Dermis microvascular lymphatic vessel endothelial cell (primary cell): ENCODE measurements at regions not wholly inside any gene's neighbourhood (a gene's known extent, or its start where the extent isn't known, plus 50 kb on each side); places are given as distances from the start of the nearest gene placed in this dataset.

Source experiments
- DNase-seq, 2 donors: peaks; one replicate each; pipeline versions ENCODE4 v3.0.0 to v3.0.0-alpha.2; 2010; ENCODE audit warnings: low read depth in 2 of 2

DNA sequence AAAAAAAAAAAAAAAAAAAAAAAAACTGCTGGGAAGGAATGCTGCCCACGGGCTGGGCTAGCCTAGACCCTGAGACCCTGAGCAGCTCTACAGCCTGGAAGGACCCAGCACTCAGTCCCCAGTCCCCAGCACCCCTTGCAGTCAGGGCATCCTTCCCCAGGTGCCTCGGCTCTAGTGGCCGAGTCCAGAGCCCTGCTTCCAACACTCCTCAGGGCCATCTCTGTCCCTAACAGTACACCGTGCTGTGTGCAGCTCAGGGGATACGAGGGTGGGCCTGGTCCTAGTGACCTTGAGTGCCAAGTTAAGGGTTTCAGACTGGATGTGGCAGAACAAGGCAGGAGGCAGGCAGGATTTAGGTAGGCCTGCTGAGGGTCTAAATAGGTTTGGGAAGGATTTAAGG lies 50.2 kb upstream of the LRP8 start:
- DNase-seq: no peak

DNA sequence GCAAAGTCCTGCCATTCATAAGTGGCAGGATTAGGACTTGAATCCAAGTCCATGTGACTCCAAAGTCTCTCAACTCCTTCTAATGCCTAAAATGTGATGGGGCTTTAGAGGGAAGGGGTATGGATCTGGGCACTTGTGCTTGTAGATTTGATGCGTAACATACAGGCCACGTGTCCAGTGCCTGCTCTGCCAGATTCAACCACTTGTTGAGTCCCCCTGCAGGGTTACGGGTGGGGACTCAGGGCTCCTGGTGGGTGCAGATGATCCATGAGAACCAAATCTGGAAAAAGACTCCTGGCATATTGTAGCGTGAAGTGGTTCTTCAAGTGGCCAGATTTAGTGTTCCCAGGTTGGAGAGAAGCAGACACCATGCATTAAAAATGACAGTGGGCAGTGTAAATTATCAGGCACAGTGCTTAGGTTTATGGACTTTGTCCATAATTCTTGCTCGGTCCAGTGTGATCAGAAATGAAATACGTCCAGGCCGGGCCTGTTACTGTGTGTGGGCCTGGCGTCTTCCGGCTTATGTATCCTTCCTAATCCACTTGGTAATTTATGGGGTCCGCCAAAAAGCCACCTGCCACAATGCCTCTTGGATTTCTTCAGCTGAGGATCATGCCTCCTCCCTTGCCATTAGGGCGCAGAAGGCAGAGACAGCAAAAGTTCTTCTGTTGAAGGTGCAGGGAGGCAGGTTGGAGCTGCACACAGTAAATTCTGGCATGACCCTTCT lies 51.2 kb upstream of the LRP8 start:
- DNase-seq: no peak

DNA sequence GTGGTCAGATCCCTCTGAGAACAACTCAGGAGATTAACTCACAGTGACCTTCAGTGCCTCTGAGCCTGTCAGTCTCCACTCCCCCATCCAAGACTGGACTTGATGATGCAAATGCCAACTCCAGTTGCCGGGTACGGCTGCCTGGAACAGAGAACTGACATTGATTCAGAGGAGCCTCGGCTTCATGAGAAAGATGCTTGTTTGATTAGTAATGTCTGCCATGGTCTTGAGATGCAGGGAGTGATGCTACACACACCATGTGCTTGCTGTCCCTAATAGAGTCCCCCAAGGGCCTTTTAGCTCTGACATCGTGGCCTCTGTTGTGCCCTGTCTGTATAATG lies 51.8 kb upstream of the LRP8 start:
- no peak for DNase-seq

DNA sequence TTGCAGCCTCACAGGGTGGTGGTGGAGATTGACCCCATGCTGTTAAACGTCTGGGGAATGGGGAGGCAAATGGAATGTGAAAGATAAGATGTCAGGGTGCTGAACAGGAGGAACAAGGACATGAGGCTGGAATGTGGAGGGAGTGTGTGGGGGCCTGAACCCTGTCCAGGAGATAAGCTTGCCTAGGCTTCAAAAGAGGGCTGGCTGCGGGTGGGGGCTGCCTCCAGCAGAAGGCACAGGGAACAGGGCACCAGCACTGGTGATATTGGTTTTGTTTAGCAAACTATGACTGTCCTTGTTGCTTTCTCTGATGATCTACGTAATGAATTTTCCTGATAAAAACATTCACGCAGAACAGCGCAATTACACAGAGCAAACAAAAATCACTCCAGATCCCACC lies 52.4 kb upstream of the LRP8 start:
- no peak for DNase-seq

DNA sequence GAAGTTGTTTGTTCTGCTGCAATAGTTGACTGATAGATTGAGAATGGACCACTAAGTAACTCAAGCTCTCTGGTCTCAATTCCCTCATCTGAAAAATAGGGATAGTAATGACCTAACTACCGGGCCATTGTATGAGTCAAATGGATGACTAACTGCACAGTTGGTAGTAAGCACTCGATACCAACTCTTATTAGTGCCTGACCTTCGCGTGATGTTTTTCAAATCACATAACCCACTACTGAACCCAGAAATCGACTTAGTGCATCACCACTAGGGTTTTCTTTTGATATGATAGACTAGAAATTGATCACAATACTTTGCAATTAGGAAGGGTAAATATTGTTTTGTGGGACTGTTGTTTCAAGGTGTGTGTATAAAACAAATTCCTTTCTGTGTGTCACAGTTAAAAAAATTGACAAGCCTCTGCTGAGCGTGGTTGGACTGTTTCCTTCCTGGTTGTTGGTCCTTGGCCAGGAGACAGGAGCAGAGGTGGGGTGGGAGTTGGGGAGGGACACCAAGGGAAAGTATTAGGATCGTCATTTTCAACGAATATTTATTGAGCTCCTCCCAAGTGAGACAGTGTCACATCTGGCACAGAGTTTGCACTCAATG lies 54.0 kb upstream of the LRP8 start:
- peak in 1 of 2 donors; percentile 54 for DNase-seq

DNA sequence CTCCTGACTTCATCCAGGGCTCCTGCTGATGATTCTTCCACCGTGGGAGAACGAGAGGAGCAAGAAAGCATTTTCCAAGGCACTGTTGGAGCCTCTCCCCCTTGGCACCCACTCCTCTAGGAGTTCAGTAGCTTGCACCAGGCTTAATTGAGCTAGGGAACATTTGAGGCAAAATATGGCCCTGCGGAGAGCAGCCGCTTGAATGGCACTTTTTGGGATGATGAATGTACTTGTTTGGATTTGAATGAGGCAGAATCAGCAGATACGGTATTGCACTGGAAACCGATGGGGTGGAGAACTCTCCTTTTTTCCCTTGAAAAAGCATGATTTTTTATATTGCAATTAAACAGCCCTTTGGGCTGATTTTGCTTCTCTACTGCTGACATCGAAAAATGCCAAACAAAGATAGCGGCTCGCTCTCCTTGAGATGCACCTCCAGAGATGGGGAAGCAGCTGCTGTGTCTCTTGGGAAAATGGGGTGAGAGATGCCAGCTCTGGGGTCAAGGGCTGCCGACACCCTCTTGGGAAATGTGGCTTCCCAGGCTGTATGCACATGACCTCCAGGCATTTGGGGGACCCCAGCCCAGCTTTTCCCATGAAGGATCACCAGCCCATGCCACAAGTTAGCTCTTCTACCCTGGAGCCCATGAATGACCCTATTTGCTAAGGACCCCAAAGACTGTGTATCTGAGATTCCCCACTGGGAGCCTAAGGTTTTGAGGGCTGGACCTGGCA lies 55.4 kb upstream of the LRP8 start:
- DNase-seq: no peak

DNA sequence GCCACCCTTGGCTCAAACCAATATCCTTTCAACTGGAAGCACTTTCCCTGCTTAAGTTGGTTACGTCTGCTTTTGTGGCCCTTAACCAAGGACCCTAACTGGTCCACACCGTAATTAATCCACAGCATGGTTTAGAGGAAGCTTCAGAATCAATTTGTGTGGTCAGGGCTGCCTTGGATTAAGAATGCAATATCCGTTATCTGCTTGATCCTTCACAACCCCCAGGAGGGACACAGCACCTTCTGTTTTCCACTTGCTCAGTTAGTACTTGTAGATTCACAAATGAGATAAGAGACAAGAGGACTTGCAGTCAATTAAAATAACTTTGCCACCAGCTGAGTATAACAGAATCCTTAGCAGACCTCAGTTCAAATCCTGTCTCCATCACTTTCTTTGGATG lies 56.9 kb upstream of the LRP8 start:
- no peak for DNase-seq

DNA sequence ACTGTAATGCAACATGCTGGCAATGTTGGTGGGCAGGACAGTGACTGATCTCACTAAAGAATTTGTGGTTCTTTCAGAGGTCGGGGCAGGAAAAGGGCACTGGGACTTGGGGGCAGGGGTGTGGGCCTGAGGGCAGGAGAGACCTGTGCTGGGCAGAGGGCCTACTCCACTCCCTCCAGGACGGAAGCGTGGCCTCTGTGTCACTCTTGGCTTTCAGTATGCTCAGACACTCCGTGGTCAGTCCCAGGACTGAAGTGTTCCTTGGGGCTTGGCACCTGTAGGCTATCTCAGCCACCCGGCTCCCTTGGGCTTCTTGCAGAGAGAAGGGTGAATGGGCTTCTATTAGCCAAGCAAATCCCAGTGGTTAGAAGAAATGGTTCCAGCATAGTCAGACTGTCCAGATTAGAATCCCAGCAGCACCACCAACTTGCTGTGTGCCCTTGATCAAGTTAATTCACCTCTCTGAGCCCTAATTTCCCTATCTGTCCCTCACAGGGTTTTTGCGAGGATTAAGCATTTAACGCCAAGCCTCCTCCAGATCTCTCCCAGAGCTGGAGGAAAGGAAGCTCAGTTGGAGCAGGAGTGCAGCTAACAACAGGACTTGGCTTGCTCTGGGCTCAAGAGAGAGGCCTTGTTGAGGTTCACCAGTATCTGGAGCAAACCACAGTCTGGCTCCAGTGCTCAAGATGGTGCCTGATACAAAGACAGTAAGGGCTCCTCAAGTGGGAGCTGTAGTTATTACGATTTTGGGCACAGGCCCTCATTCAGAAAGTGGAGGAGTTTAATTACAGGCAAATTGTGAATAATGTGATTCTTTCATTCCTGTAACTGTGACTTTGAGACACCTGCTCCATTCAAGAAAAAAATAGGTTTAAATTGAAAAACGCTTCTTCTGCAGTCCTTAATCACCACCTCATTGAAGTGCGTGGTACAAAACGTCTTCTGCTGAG lies 57.7 kb upstream of the LRP8 start:
- DNase-seq: no peak

DNA sequence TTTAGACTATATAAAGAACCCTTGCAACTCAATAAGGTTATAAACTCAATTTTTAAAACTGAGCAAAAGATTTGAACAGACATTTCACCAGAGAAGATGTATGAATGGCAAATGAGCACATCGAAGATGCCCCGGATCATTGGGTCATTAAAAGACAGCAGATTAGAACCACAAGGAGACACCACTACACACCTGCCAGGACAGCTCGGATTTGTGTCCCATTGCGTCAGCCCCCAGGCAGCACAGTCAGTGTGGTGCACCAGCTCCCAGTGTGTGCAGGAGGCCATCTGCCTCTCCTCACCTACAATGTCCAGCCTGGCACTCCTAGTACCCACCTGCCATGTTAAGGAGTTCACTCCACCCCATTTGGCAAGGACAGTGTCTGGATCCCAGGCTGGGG lies 61.1 kb upstream of the LRP8 start:
- no peak for DNase-seq

DNA sequence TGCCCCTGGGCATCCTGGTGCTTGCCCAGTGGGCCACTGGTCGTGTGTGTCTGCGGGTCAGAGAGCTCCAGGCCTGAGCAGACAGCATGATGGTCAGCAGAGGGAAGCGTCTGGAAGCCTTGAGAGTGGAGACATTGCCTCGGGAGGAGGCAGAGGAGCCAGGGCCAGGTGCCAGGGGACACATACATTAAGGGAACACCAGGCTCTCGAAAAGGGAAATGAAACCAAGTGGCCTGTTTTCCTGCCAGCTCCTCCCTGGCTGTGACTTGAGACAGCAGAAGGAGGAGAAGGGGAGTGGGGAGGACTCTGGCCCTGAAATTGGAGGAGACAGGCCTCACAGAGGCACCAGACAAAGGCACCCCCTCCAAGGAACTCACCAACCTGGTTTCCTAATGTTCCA lies 62.4 kb upstream of the LRP8 start:
- DNase-seq: no peak

DNA sequence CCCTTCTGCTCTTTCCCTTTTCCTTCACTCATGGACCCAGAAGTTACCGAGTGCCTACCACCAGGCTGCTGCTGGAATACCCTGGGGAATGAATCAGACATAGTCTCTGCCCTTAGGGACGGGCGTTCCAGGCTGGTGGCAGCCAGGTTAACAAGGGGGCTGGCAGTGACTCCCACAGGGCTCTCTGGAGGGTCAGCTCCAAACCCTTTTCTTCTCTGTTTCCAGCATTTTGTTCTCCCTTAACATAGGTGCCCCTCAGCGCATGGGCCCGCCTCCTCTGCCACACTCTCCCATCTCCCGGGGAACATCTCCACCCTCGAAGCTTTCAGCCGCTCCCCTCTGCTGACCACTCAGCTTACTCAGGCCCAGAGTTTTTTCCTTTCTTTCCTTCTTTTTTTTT lies 62.9 kb upstream of the LRP8 start:
- DNase-seq: no peak

DNA sequence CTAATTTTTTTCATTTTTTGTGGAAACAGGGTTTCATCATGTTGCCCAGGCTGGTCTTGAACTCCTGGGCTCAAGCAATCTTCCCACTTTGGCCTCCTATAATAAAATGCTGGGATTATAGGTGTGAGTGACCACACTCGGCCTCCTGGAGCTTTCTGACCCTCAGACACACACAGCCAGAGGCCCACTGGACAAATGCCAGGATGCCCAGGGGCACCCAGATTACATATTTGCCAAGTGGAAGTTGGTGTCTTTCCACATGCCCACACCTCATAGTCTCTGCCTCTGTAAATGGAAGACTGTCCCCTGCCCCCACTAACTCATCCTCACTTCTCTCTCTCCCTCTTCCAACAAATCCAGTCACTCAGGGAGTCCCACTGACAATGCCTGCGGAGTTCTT lies 63.4 kb upstream of the LRP8 start:
- no peak for DNase-seq

DNA sequence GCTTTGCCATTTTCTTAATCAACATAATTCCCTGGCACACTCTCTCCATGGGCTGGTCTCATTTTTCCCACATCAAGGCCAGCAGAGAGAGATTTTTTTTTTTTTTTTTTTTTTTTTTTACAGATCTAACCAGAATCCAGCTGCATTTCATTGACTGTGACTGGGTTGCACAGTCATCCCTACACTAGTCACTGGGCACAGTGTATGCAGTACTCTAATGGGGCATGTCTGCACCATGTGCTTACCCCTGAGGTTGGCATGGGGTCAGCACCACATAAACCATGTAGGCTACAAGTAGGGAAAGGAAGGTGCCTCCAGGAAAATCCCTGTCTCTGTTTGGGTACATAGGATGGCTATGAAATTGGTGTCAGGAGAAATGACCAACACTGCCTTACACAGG lies 64.1 kb upstream of the LRP8 start:
- no peak for DNase-seq

DNA sequence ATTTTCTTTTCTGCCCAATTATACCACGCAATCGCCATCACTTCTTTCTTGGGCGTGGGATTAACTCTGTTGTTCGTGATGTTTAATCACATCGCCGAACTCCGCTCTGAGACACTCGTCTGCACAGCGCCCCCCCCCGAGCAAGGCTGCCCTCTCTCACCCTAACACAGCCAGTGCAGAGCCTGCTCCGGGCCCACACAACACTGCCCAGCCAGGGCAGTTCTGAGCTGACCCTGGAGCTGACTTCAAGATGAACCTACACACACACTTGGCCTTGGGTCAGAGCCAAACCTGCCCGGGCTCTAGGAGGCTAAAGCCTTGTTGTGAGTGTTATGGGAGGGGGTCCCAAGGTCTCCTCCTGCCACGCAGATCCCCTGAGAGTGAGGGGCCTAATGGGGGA lies 64.6 kb upstream of the LRP8 start:
- DNase-seq: no peak

DNA sequence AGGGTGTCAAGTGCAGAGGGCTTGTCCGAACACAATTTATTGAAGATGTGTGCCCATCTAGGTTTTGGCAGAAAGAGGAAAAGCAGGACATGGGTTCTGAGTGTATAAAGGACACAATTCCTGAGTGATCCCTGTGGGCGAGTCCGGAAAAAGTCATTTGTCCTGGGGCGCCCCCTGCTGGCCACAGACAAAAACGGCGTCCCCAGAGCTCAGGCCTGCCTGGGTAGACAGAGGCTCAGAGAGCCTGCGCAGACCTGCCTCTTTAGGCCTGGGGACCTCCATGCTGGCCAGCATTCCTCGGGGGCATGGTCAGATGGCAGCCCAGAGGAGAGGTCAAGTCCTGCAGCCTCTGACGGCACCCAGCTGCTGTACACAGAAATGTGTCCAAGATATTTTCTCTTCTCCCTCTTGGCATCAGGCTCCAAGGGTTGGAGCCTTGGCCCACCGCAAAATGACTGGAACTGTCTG lies 65.5 kb upstream of the LRP8 start:
- DNase-seq: peak; percentile 35 to 65

DNA sequence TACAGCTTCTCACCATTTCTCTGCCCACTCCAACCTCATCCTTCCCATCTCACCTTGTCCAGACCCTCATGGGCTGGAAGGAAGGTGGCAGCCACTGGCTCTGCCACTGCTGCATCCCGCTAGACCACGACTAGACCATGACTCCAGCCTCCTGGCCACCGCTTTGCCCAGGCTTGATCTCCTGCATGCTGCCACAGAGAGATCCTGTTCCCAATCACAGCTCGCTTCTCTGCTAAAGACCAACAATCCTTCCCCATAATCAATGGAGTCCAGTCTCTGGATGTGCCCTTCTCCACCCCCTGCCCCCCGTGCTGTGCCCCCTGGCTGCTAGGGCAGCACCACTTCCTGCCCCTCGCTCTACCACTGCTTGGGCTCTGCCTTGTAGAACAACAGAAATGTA lies 64.9 kb upstream of the DMRTB1 start:
- no peak for DNase-seq

DNA sequence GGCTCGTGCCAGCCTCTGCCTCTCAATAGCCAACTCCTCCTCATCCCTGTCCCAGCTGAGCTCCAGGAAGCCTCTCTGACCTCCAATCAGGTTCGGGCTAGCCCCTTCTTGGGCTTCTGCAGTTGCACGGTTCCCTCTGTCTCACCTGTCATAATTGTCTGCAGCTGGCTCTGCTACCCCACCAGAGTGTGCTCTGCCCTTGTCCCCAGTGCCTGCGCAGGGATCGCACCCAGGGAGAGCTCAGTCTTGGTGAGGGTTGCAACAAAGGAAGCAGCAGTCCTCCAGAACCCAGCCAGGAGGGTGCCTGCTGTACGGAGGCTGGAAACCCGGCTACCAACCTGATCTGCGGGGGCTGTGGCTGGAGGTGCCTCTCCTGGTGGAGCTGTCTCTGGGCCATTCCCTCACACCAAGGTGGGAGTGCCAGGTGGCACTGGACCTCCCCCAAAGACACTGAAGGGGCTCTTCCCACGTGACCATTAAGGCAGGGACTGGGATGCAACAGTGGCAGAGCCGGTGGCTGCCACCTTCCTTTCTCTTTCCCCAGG lies 63.5 kb upstream of the DMRTB1 start:
- DNase-seq: no peak

DNA sequence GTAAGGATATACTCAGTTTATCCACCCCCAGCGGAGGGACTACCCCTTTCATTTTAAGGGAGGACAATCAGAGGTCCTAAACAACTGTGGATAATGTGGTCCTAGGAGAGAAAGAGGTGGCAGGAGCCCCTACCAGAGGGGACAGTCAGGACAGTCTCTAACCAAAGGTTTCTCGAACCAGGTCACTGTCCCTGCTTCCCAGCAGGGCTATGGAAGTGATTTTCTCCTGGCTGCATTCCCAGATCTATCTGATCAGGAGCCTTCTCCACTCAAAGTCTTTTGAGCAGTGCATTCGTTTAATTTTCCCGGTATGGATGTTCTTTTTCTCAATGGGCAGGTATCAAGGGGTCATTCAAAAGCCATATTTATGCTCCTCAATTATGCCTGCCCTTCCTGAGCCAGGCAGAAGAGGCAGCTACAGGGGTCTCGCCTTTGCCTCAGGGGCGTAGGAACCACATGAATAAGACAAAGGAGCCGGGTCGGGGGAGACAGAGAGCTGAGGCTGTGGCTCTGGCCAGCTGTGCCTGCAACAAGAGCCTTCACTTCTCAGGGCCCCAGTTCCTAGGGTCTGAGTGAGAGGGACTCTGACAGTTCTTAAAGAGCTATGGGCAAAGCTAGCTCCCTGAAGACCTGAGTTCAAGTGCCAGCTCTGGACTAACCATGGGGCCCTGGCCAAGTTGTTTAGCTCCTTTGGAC lies 62.5 kb upstream of the DMRTB1 start:
- DNase-seq: no peak

DNA sequence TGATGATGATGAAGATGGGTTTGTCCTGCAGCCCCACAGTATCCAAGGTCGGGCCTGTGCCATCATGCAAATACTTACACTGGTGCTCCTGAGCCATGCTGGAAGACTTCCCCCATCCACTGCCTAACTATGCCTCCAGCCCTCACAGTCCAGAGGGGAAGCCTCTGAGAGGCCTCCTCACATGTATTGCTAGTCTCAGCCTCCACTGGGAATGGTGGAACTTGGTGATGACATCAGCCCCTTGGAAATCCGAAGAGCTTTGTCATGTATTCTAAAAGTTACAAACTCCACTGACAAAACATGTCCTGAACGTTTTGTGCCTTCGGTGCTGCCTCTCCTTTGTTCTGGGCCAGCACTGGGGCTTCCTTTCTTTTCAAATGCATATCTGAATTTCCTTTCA lies 61.1 kb upstream of the DMRTB1 start:
- DNase-seq: no peak

DNA sequence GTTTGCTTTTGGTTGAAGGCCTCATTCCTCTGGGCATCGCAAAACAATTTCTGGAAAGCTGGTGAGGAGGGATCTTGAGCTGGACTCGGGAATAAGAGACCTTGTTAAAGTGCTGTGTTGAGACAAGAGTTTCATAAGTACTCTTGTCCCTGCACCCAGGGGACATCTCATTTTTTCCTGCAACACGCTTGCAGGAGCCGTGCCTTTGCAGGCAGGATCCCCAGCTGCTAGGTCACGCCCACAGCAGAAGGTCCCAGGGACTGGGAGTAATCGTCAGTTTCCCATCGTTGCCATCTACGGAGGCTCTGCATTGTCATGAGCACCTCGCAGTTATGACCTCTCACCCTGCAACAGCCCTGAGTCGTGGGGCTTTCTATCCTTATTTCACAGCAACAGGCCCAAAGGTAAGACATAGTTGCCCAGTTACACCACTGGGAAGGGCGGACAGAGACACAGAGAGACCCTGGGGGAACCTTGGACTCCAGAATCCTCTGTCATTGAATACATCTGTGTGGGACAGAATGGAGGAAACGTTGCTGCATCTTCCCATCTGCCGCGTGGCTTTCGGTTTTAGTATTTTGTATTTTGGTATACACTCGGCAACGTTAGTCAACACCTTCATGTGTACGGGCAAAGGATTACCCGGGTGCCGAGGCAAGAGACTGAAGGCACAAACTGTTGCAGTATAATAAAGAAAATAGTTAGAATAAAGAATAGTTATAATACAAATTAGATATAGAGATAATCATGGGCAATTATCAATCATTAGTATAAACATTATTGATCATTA lies 60.4 kb upstream of the DMRTB1 start:
- DNase-seq: no peak
